Transverse colon (tissue), 4 donors: ENCODE measurements at regions not wholly inside any gene's neighbourhood (a gene's known extent, or its start where the extent isn't known, plus 50 kb on each side); places are given as distances from the start of the nearest gene placed in this dataset.
A peak's percentile ranks its signal among the peaks of the same experiment; 100 is the strongest.

Experiments used
- POLR2AphosphoS5 ChIP-seq, 3 donors: sonication (generic); formaldehyde crosslinking; IDR thresholded peaks; one replicate each; pipeline ENCODE4 v1.6.1; 2016; ENCODE audit warnings: antibody characterized with exemption in 3 of 3
- TF ChIP-seq, protein P1 (sequence below), 5 experiments: fragments of 200-600 bp in 3 of 5; fragments of 450-650 bp in 2 of 5; sonication (generic) in 3 of 5; IDR thresholded peaks; 1 replicate in 2 of 5; 2 replicates in 3 of 5; pipeline ENCODE4 v1.5.1; 2016 to 2017; ENCODE audit warnings: antibody characterized with exemption in 5 of 5, inconsistent platforms in 3 of 5, mild to moderate bottlenecking in 2 of 5, moderate library complexity in 1 of 5

- TF ChIP-seq, protein P1, sequence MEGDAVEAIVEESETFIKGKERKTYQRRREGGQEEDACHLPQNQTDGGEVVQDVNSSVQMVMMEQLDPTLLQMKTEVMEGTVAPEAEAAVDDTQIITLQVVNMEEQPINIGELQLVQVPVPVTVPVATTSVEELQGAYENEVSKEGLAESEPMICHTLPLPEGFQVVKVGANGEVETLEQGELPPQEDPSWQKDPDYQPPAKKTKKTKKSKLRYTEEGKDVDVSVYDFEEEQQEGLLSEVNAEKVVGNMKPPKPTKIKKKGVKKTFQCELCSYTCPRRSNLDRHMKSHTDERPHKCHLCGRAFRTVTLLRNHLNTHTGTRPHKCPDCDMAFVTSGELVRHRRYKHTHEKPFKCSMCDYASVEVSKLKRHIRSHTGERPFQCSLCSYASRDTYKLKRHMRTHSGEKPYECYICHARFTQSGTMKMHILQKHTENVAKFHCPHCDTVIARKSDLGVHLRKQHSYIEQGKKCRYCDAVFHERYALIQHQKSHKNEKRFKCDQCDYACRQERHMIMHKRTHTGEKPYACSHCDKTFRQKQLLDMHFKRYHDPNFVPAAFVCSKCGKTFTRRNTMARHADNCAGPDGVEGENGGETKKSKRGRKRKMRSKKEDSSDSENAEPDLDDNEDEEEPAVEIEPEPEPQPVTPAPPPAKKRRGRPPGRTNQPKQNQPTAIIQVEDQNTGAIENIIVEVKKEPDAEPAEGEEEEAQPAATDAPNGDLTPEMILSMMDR (IDR thresholded peaks at IDR 0.05): peak; percentile 37 to 52 (median 43)
- TF ChIP-seq POLR2AphosphoS5 (IDR thresholded peaks at IDR 0.05): no peak
Observed at GRCh38 chr14:62162998-62163589, 400.9 kb downstream of the SNAPC1 start.
